HepG2 (cell line): ENCODE measurements at regions not wholly inside any gene's neighbourhood (a gene's known extent, or its start where the extent isn't known, plus 50 kb on each side); places are given as distances from the start of the nearest gene placed in this dataset.

Experiments
- ARID5B ChIP-seq: IDR thresholded peaks from 2 replicates; pipeline ENCODE4 v1.4.0; 2020; ENCODE audit warnings: mild to moderate bottlenecking, missing genetic modification reagents
- BRD4 ChIP-seq: sonication (generic); formaldehyde crosslinking; IDR thresholded peaks from 2 replicates; pipeline ENCODE4 v1.4.0; 2020; ENCODE audit warnings: missing genetic modification reagents
- CREB1 ChIP-seq, 2 experiments: fragments of 450-650 bp in 1 of 2; IDR thresholded peaks; 2 replicates each; pipeline ENCODE4 v1.6.1; 2016 to 2017; ENCODE audit warnings: control low read depth in 1 of 2, mild to moderate bottlenecking in 1 of 2, missing compliant biosample characterization in 1 of 2, missing genetic modification characterization in 1 of 2
- CREM ChIP-seq, 2 experiments: sonication (generic) in 1 of 2; formaldehyde crosslinking in 1 of 2; IDR thresholded peaks; 2 replicates each; pipeline versions ENCODE4 v1.4.0 to v1.6.1; 2016 to 2020; ENCODE audit warnings: antibody characterized with exemption in 1 of 2, mild to moderate bottlenecking in 1 of 2, missing genetic modification reagents in 1 of 2
- EEA1 ChIP-seq: sonication (generic); formaldehyde crosslinking; IDR thresholded peaks from 2 replicates; pipeline ENCODE4 v1.5.1; 2020; ENCODE audit warnings: mild to moderate bottlenecking, missing genetic modification reagents, borderline replicate concordance
- EHMT2 ChIP-seq: fragments of 200-600 bp; sonication (generic); IDR thresholded peaks from 2 replicates; pipeline ENCODE4 v1.7.0; 2017; ENCODE audit warnings: antibody characterized with exemption, low read depth, low read length, borderline replicate concordance
- ELK4 ChIP-seq: sonication (generic); formaldehyde crosslinking; IDR thresholded peaks from 2 replicates; pipeline ENCODE4 v1.9.0; 2021; ENCODE audit warnings: missing genetic modification reagents, borderline replicate concordance
- FOXO1 ChIP-seq: sonication (generic); formaldehyde crosslinking; IDR thresholded peaks from 2 replicates; pipeline ENCODE4 v1.4.0; 2020; ENCODE audit warnings: missing genetic modification reagents
- HMG20B ChIP-seq: conservative IDR thresholded peaks from 2 replicates; pipeline ENCODE4 v1.6.1; 2016; ENCODE audit warnings: missing genetic modification reagents, missing compliant biosample characterization
- HNF4A ChIP-seq: sonication (generic); formaldehyde crosslinking; IDR thresholded peaks from 2 replicates; pipeline ENCODE4 v1.4.0; 2020; ENCODE audit warnings: missing genetic modification reagents
- KLF6 ChIP-seq: IDR thresholded peaks from 2 replicates; pipeline ENCODE4 v1.8.0; 2016; ENCODE audit warnings: missing biosample characterization, missing genetic modification reagents
- MEIS1 ChIP-seq: sonication (generic); formaldehyde crosslinking; IDR thresholded peaks from 2 replicates; pipeline ENCODE4 v1.9.0; 2021; ENCODE audit warnings: mild to moderate bottlenecking, missing genetic modification reagents, moderate library complexity, borderline replicate concordance
- MIER3 ChIP-seq: IDR thresholded peaks from 2 replicates; pipeline ENCODE4 v1.6.1; 2016; ENCODE audit warnings: missing compliant biosample characterization, borderline replicate concordance
- REPIN1 ChIP-seq: sonication (generic); formaldehyde crosslinking; IDR thresholded peaks from 2 replicates; pipeline ENCODE4 v1.8.0; 2022; ENCODE audit warnings: missing genetic modification reagents, low read depth, mild to moderate bottlenecking, borderline replicate concordance
- TCF7 ChIP-seq: sonication (generic); IDR thresholded peaks from 2 replicates; pipeline ENCODE4 v1.6.1; 2016; ENCODE audit warnings: antibody characterized with exemption, low read depth
- THAP11 ChIP-seq: IDR thresholded peaks from 2 replicates; pipeline ENCODE4 v1.6.1; 2016; ENCODE audit warnings: missing biosample characterization, missing genetic modification reagents
- ZBTB38 ChIP-seq: sonication (generic); formaldehyde crosslinking; IDR thresholded peaks from 2 replicates; pipeline ENCODE4 v1.5.1; 2020; ENCODE audit warnings: mild to moderate bottlenecking, missing genetic modification reagents
- ZMYM2 ChIP-seq: sonication (generic); formaldehyde crosslinking; IDR thresholded peaks from 2 replicates; pipeline ENCODE4 v1.8.0; 2022; ENCODE audit warnings: mild to moderate bottlenecking, missing genetic modification reagents
- ZNF33B ChIP-seq: sonication (generic); formaldehyde crosslinking; IDR thresholded peaks from 2 replicates; pipeline ENCODE4 v1.5.1; 2020; ENCODE audit warnings: mild to moderate bottlenecking, missing genetic modification reagents
- ZNF670 ChIP-seq: sonication (generic); formaldehyde crosslinking; IDR thresholded peaks from 2 replicates; pipeline ENCODE4 v1.8.0; 2022; ENCODE audit warnings: mild to moderate bottlenecking, missing genetic modification reagents, borderline replicate concordance
- ZSCAN25 ChIP-seq: sonication (generic); formaldehyde crosslinking; IDR thresholded peaks from 2 replicates; pipeline ENCODE4 v1.8.0; 2022; ENCODE audit warnings: mild to moderate bottlenecking, missing genetic modification reagents
- TF ChIP-seq, protein P1 (sequence below): sonication (generic); formaldehyde crosslinking; IDR thresholded peaks from 2 replicates; pipeline ENCODE4 v1.4.0; 2020; ENCODE audit warnings: missing genetic modification reagents, borderline replicate concordance

GRCh38 chr5:68080282-68081050 lies 135.1 kb upstream of the PIK3R1 start (continued):
- TF ChIP-seq, protein P1, sequence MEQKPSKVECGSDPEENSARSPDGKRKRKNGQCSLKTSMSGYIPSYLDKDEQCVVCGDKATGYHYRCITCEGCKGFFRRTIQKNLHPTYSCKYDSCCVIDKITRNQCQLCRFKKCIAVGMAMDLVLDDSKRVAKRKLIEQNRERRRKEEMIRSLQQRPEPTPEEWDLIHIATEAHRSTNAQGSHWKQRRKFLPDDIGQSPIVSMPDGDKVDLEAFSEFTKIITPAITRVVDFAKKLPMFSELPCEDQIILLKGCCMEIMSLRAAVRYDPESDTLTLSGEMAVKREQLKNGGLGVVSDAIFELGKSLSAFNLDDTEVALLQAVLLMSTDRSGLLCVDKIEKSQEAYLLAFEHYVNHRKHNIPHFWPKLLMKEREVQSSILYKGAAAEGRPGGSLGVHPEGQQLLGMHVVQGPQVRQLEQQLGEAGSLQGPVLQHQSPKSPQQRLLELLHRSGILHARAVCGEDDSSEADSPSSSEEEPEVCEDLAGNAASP = peak; percentile 72
- TF ChIP-seq HMG20B (peak; percentile 30; the same call in 1 of the 2 replicates), EHMT2 (no peak; the same call in 1 of the 2 replicates), EEA1 (no peak), MIER3 (CRISPR knock-in tag) (peak; percentile 56; the same call in 1 of the 2 replicates), FOXO1 (CRISPR knock-in tag) (peak; percentile 73; the same call in 1 of the 2 replicates), HNF4A (CRISPR knock-in tag) (peak; percentile 91), THAP11 (CRISPR knock-in tag) (peak; percentile 14), ARID5B (CRISPR knock-in tag) (peak; percentile 86), REPIN1 (CRISPR knock-in tag) (peak; percentile 71; the same call in 1 of the 2 replicates), CREM (IDR thresholded peaks at IDR 0.05) (peak; percentile 49; the same call in 1 of the 2 replicates), CREM (CRISPR knock-in tag; IDR thresholded peaks at IDR 0.05) (no peak), ELK4 (CRISPR knock-in tag) (no peak), KLF6 (CRISPR knock-in tag) (0 out of 2 replicates have a peak, but pooled peaks have one; percentile 36), ZNF33B (CRISPR knock-in tag) (no peak), ZNF670 (CRISPR knock-in tag) (0 out of 2 replicates have a peak, but pooled peaks have one; percentile 58), CREB1 (IDR thresholded peaks at IDR 0.05) (no peak), CREB1 (CRISPR knock-in tag; IDR thresholded peaks at IDR 0.05) (peak; percentile 52; the same call in 1 of the 2 replicates), ZMYM2 (CRISPR knock-in tag) (peak; percentile 71; the same call in 1 of the 2 replicates), BRD4 (CRISPR knock-in tag) (peak; percentile 16; the same call in 1 of the 2 replicates), ZSCAN25 (0 out of 2 replicates have a peak, but pooled peaks have one; percentile 19), ZBTB38 (CRISPR knock-in tag) (no peak), TCF7 (peak; percentile 70), MEIS1 (peak; percentile 27; the same call in 1 of the 2 replicates)
